Thymus (tissue), 11 donors: ENCODE measurements at regions not wholly inside any gene's neighbourhood (a gene's known extent, or its start where the extent isn't known, plus 50 kb on each side); places are given as distances from the start of the nearest gene placed in this dataset.
"Not testable (repeated sequence)": the region's sequence is repeated elsewhere in the genome, so short reads cannot be mapped to it uniquely, and the experiment has no call there.

Source experiments
- DNase-seq, 9 donors: peaks; one replicate each; pipeline ENCODE4 v3.0.0-alpha.2; 2013; ENCODE audit warnings: low spot score in 9 of 9, low read depth in 6 of 9, missing footprints in 1 of 9
- H3K27ac ChIP-seq, 2 donors: one replicate each; pipeline ENCODE4 v1.5.1; 2013; ENCODE audit warnings: control low read depth in 1 of 2, low read depth in 1 of 2, low read length in 1 of 2, mild to moderate bottlenecking in 1 of 2, moderate library complexity in 1 of 2
- H3K27me3 ChIP-seq, 2 donors: one replicate each; pipeline ENCODE4 v1.5.1; 2013; ENCODE audit warnings: low read length in 1 of 2; ENCODE audit not compliant: control insufficient read depth in 2 of 2, insufficient read depth in 1 of 2
- H3K36me3 ChIP-seq, 2 donors: one replicate each; pipeline ENCODE4 v1.5.1; 2013; ENCODE audit warnings: low read length in 1 of 2, mild to moderate bottlenecking in 1 of 2, moderate library complexity in 1 of 2; ENCODE audit not compliant: control insufficient read depth in 2 of 2, insufficient read depth in 2 of 2
- H3K4me1 ChIP-seq, 2 donors: one replicate each; pipeline ENCODE4 v1.5.1; 2013; ENCODE audit warnings: low read length in 2 of 2; ENCODE audit not compliant: control insufficient read depth in 2 of 2, insufficient read depth in 2 of 2
- H3K4me3 ChIP-seq, 2 donors: one replicate each; pipeline ENCODE4 v1.5.1; 2013; ENCODE audit warnings: low read length in 2 of 2, control low read depth in 1 of 2, mild to moderate bottlenecking in 1 of 2
- H3K9me3 ChIP-seq, 2 donors: one replicate each; pipeline ENCODE4 v1.5.1; 2013; ENCODE audit warnings: low read length in 1 of 2, mild to moderate bottlenecking in 1 of 2; ENCODE audit not compliant: control insufficient read depth in 2 of 2, insufficient read depth in 1 of 2
- WGBS: extraction: QIAGEN DNeasy Blood & Tissue Kit; methylation state at CpG from one replicate; pipeline ENCODE4 v1.1.7; 2013; 5-methylcytosine and 5-hydroxymethylcytosine counted together
- donor health status: healthy.

DNA sequence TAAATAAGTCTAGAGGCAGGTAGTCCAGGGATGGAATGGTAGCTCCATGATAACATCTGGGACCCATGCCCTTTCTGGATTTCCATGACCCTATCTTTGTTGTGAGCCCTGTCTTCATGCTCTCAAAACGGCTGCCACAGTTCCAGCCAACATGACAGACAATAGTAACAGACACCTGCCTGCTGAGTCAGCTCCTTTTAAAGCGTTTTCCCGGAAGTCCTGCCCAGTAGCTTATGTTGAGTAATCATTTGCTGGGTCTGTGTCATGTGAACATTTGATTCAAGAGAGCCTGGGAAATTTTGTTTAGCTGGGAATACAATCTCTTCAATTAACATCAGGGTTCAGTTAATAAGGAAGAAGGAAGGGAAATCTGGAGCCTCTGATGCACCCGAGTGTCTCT, 262.2 kb upstream of the SULF2 start:
- no peak overlapping the region for H3K4me3 ChIP-seq
- no peaks in the 10 kb centered on the region for H3K27me3 ChIP-seq
- DNase-seq: no peak
- no peak overlapping the region for H3K27ac ChIP-seq
- 88% methylated on average over 4 of the region's 4 CpGs for WGBS
- H3K9me3 ChIP-seq: no peaks in the 10 kb centered on the region
- H3K36me3 ChIP-seq: no peaks in the 10 kb centered on the region
- H3K4me1 ChIP-seq: peaks cover 0 to 3% of the 10 kb centered on the region in 2 donors

DNA sequence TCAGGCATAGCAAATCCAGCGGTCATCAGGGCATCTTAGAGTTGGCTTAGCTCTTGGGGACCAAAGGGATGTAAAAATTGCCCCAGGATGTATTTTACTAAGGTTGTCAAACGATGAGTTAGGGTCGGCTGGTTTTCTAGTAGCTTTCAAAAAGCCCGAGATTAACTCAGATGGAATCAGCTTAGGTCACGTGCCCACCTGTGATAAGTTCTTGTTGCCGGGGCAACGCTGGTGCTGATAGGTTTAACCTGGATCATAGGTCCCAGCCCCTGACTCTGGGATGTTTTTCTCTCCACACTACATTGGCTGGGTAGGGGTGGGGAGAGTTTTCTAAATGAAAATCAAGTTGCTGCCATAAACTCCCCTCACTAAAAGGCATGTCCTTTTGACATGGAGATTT, 257.3 kb upstream of the SULF2 start:
- Histone ChIP-seq H3K9me3 (no peaks in the 10 kb centered on the region), H3K27ac (no peak overlapping the region), H3K4me3 (no peak overlapping the region), H3K36me3 (no peaks in the 10 kb centered on the region), H3K27me3 (no peaks in the 10 kb centered on the region), H3K4me1 (peaks cover 6 to 15% of the 10 kb centered on the region in 2 donors)
- 90% methylated on average over 7 of the region's 7 CpGs for WGBS
- no peak for DNase-seq

DNA sequence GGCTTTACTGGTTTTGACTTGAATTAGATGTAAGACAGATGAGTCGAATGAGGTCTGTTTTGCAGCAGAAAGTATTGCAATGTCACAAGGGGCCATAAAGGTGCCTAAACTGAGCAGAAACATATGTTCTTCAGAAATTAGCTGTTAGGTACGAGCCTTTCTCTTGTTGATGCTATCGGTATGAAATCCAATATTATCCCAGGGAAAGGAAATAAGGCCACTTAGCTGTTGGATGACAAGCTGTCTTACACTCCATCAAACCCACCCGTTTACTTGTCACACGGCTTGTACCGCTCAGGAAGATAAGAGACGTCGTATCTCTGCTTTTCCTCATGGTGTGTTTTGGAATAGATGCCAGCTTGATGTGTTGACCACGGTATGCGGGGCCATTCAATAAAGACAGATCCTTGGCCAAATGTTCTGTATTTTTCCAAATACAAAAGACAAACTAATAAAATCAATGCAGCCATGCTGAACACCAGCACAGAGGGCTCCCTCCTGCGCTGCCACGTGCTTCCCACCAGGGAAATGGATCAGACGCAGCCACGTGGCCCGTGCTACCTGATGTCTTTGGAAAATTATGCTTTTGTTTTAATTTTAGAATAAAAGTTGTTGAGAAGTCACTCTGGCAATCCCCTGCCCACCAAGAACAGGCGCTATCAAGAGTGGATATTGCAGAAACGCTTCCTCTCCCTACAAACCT, 255.9 kb upstream of the SULF2 start:
- H3K36me3 ChIP-seq: no peaks in the 10 kb centered on the region
- DNase-seq: no peak
- 65% methylated on average over 17 of the region's 17 CpGs for WGBS
- H3K27me3 ChIP-seq: no peaks in the 10 kb centered on the region
- H3K4me3 ChIP-seq: no peak overlapping the region
- H3K9me3 ChIP-seq: no peaks in the 10 kb centered on the region
- no peak overlapping the region for H3K27ac ChIP-seq
- H3K4me1 ChIP-seq: peaks cover 8 to 23% of the 10 kb centered on the region in 2 donors

DNA sequence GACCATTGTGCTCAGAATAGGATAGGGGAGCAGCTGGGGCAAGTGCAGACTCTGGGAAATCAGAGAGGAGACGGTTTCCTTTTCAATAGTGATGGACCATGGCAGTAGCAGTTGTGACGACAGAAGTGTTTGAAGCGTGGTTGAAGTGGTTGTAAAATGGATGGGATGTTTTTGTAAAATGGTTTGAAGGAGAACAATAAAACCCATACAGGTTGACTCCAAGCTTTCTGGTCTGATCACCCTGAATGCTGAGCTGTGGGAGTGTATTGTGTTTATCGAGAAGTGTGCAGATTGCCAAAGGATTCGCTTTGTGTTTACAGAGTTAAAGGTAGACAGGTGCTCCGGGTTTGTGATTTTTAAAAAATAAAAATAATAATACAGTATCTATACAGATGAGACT, 255.2 kb upstream of the SULF2 start:
- no peak overlapping the region for H3K27ac ChIP-seq
- DNase-seq: no peak
- H3K9me3 ChIP-seq: peaks cover 0 to 3% of the 10 kb centered on the region in 2 donors
- no peaks in the 10 kb centered on the region for H3K27me3 ChIP-seq
- H3K36me3 ChIP-seq: no peaks in the 10 kb centered on the region
- no peak overlapping the region for H3K4me3 ChIP-seq
- H3K4me1 ChIP-seq: peaks cover 8 to 23% of the 10 kb centered on the region in 2 donors
- 90% methylated on average over 6 of the region's 6 CpGs for WGBS

DNA sequence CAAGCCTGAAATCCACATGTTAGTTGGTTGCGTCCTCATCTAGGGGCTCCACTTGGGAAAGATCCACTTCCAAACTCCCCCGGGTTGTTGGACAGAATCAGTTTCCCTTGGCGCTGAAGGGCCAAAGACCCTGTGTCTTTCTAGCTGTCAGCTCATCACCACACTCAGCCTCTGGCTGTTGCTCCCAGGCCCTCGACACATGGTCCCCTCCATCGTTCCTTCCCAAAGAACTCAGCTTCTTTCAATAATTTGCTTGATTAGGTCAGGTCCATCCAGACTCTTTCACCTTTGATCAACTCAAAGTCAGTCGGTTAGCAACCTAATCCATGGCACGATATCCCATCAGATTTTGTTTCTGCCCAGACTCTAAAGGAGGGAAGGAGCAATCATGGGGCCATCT, 254.8 kb upstream of the SULF2 start:
- no peaks in the 10 kb centered on the region for H3K27me3 ChIP-seq

DNA sequence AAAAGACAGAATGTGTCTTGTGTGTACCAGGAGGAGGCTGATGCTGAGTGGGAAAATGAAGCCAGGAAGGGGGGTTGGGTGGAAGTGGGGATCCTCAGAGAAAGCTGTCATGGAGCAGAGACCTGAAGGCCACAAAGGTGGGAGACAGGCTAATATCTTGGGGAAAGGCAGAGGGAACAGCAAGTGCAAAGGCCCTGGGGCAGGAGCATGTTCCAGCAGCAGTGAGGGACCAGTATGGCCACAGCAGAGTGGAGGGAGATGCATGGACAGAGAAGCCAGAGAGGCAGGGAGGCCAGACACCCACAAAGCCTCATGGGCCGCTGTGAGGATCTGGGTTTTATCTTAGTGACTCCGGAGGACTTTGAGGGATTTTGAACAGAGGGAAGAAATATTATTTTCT, 254.2 kb upstream of the SULF2 start:
- H3K27me3 ChIP-seq: no peaks in the 10 kb centered on the region
- H3K4me1 ChIP-seq: peaks cover 8 to 23% of the 10 kb centered on the region in 2 donors
- no peak overlapping the region for H3K4me3 ChIP-seq
- 97% methylated on average over 2 of the region's 2 CpGs for WGBS
- no peak overlapping the region for H3K27ac ChIP-seq
- H3K9me3 ChIP-seq: peaks cover 0 to 3% of the 10 kb centered on the region in 2 donors
- no peaks in the 10 kb centered on the region for H3K36me3 ChIP-seq
- no peak for DNase-seq

More for the DNA sequence above, 254.8 kb upstream of the SULF2 start:
- Histone ChIP-seq H3K27ac (no peak overlapping the region), H3K4me1 (peaks cover 8 to 23% of the 10 kb centered on the region in 2 donors), H3K36me3 (no peaks in the 10 kb centered on the region), H3K4me3 (no peak overlapping the region), H3K9me3 (peaks cover 0 to 3% of the 10 kb centered on the region in 2 donors)
- DNase-seq: no peak
- WGBS: 77% methylated on average over 7 of the region's 7 CpGs

DNA sequence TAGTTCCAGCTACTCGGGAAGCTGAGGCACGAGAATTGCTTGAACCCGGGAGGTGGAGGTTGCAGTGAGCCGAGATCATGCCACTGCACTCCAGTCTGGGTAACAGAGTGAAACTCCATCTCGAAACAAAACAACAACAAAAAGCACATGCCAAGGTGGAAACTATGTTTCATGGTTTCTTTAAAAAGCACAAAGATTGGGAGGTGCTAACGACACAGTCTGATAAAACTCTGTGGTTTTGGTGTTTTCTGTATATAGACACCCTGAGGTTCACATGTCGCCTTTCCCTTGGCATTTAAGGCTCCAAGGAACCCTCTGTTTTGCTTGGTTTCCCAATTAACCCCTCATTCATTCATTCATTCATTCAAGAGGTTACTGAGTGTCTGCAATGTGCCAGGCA, 253.4 kb upstream of the SULF2 start:
- peaks cover 0 to 3% of the 10 kb centered on the region in 2 donors for H3K9me3 ChIP-seq
- H3K4me3 ChIP-seq: no peak overlapping the region
- H3K4me1 ChIP-seq: peaks cover 8 to 23% of the 10 kb centered on the region in 2 donors
- 69% methylated on average over 7 of the region's 7 CpGs for WGBS
- peak in 1 of 9 donors; percentile 58 for DNase-seq
- H3K27ac ChIP-seq: peak overlapping the region; percentile 4 to 40
- no peaks in the 10 kb centered on the region for H3K27me3 ChIP-seq
- H3K36me3 ChIP-seq: no peaks in the 10 kb centered on the region

DNA sequence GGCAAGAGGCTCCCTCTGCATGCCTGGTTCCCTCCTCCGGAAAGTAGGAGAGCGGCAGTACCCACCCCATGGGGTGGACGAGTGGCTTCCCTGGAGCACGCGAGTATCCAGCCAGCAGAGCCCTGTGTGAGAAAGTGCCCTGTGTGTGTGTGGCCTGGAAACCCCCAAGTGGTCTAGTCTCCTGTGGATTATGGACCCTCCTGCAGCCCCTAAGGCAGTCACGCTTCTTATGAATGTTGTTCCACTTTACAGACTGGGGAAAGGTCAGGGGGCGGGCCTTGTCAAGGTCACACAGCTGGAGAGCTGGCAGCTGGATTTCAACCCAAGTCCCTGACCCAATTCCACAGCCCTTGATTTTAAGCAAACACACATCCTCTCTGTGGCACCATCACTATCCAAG, 252.5 kb upstream of the SULF2 start:
- Histone ChIP-seq H3K27ac (peak overlapping the region in 1 of 2 donors; percentile 40), H3K4me1 (peaks cover 8 to 23% of the 10 kb centered on the region in 2 donors)
- peak in 4 of 9 donors; percentile 22 to 63 (median 46) for DNase-seq
- not testable (repeated sequence) for H3K9me3 ChIP-seq, H3K36me3 ChIP-seq, H3K27me3 ChIP-seq, H3K4me3 ChIP-seq
- WGBS: 93% methylated on average over 7 of the region's 7 CpGs

DNA sequence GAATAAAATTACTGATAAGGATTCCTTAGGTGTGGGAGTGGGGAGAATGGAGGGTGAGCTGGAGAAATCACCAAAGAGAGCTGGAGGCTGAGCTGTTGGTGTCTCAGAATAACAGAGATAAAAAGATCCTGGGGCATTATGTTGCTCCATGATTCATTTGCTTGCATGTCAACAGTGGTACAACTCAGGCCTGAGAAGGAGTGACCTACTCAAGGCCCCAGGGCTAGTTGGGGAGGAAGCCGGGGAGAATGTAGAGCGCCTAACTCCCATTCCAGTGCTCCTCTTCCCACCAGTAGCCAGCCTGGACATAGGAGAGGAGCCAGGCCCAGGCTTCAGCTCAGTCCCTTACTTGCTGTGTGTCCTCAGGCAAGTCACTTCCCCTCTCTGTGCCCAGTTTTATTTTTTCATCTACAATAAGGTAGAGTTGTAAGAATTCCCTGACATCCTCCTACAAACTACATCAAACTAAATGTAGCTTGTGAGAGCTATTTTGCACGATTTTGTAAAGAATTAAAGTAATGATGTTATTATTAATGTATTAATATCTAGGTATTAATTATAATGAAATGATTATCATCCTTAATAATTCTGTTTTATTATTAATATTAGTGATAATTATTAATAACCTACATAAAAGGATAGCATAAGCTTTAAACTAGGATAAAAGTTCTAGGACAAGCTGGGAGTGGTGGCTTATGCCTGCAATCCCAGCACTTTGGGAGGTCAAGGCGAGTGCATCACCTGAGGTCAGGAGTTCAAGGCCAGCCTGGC, 250.9 kb upstream of the SULF2 start:
- Histone ChIP-seq H3K27ac (no peak overlapping the region), H3K9me3 (peaks cover 0 to 3% of the 10 kb centered on the region in 2 donors), H3K4me3 (no peak overlapping the region), H3K36me3 (no peaks in the 10 kb centered on the region), H3K27me3 (no peaks in the 10 kb centered on the region), H3K4me1 (peaks cover 8 to 27% of the 10 kb centered on the region in 2 donors)
- 97% methylated on average over 4 of the region's 4 CpGs for WGBS
- DNase-seq: no peak
